ENCODE measurements at regions not wholly inside any gene's neighbourhood (a gene's known extent, or its start where the extent isn't known, plus 50 kb on each side); places are given as distances from the start of the nearest gene placed in this dataset.

- DNase-seq: no peak
Measured at GRCh38 chrX:9318213-9318612, 146.6 kb upstream of the TBL1X start.

- DNase-seq: no peak
Measured at GRCh38 chrX:9318766-9319165, 146.1 kb upstream of the TBL1X start.

GRCh38 chrX:9320940-9321339 is 143.9 kb upstream of the TBL1X start:
- DNase-seq: no peak

- DNase-seq: no peak
Measured at GRCh38 chrX:9324676-9325075, 140.2 kb upstream of the TBL1X start.

- DNase-seq: no peak
Measured at GRCh38 chrX:9326369-9326768, 138.5 kb upstream of the TBL1X start.

GRCh38 chrX:9327086-9327746 is 137.6 kb upstream of the TBL1X start:
- DNase-seq: no peak

GRCh38 chrX:9327747-9328145 is 137.1 kb upstream of the TBL1X start:
- no peak for DNase-seq

- no peak for DNase-seq
Measured at GRCh38 chrX:9329056-9329455, 135.8 kb upstream of the TBL1X start.

GRCh38 chrX:9330249-9330982 is 134.4 kb upstream of the TBL1X start:
- no peak for DNase-seq

- no peak for DNase-seq
Measured at GRCh38 chrX:9333873-9334560, 130.8 kb upstream of the TBL1X start.

GRCh38 chrX:9335251-9335650 is 129.6 kb upstream of the TBL1X start:
- DNase-seq: no peak

GRCh38 chrX:9336456-9336855 is 128.4 kb upstream of the TBL1X start:
- DNase-seq: peak in 1 of 4 experiments; percentile 0

- no peak for DNase-seq
Measured at GRCh38 chrX:9337046-9337445, 127.8 kb upstream of the TBL1X start.

- DNase-seq: no peak
Measured at GRCh38 chrX:9338986-9339385, 125.9 kb upstream of the TBL1X start.

GRCh38 chrX:9339603-9340491 is 125.0 kb upstream of the TBL1X start:
- DNase-seq: peak in 2 of 4 experiments; percentile 1 to 3

GRCh38 chrX:9340598-9341290 is 124.1 kb upstream of the TBL1X start:
- DNase-seq: peak in 3 of 4 experiments; percentile 1 to 2 (median 2)

- DNase-seq: peak; percentile 13 to 28 (median 18)
Measured at GRCh38 chrX:9341291-9342201, 123.3 kb upstream of the TBL1X start.

GRCh38 chrX:9342561-9343051 is 122.3 kb upstream of the TBL1X start:
- peak; percentile 3 to 21 (median 8) for DNase-seq

- no peak for DNase-seq
Measured at GRCh38 chrX:9343971-9344370, 120.9 kb upstream of the TBL1X start.

- DNase-seq: no peak
Measured at GRCh38 chrX:9345957-9346356, 118.9 kb upstream of the TBL1X start.
